Neuronal stem cell (in vitro differentiated cells): ENCODE measurements at regions not wholly inside any gene's neighbourhood (a gene's known extent, or its start where the extent isn't known, plus 50 kb on each side); places are given as distances from the start of the nearest gene placed in this dataset.

Source experiments
- DNase-seq: peaks from one replicate; pipeline ENCODE4 v3.0.0-alpha.2; 2013; ENCODE audit warnings: low spot score
- H2AFZ ChIP-seq: one replicate; pipeline ENCODE4 v1.6.1; 2013; ENCODE audit warnings: mild to moderate bottlenecking, low read length, inconsistent platforms
- H2AK5ac ChIP-seq: 2 replicates; pipeline ENCODE4 v1.6.1; 2013; ENCODE audit warnings: low read depth, mild to moderate bottlenecking, inconsistent platforms, low read length, moderate library complexity, mixed read lengths
- H2BK120ac ChIP-seq: 2 replicates; pipeline ENCODE4 v1.6.1; 2013; ENCODE audit warnings: low read depth, mild to moderate bottlenecking, inconsistent platforms, low read length, moderate library complexity, mixed read lengths
- H2BK12ac ChIP-seq: one replicate; pipeline ENCODE4 v1.6.1; 2013; ENCODE audit warnings: low read length, inconsistent platforms
- H2BK15ac ChIP-seq: 2 replicates; pipeline ENCODE4 v1.6.1; 2013; ENCODE audit warnings: mild to moderate bottlenecking, low read length, inconsistent platforms, mixed read lengths
- H2BK5ac ChIP-seq: one replicate; pipeline ENCODE4 v1.6.1; 2013; ENCODE audit warnings: inconsistent platforms, mild to moderate bottlenecking, low read length, moderate library complexity
- H3K14ac ChIP-seq: one replicate; pipeline ENCODE4 v1.6.1; 2013; ENCODE audit warnings: low read length, inconsistent platforms
- H3K18ac ChIP-seq: 2 replicates; pipeline ENCODE4 v1.6.1; 2013; ENCODE audit warnings: low read length, inconsistent platforms
- H3K23ac ChIP-seq: 2 replicates; pipeline ENCODE4 v1.6.1; 2013; ENCODE audit warnings: low read depth, mild to moderate bottlenecking, mixed read lengths, low read length, inconsistent platforms; ENCODE audit not compliant: poor library complexity
- H3K27ac ChIP-seq: replicated peaks from 3 replicates; pipeline ENCODE4 v1.5.1; 2013; ENCODE audit warnings: low read length, inconsistent platforms
- H3K27me3 ChIP-seq, 3 experiments: 2 replicates each; pipeline ENCODE4 v1.6.1; 2013; ENCODE audit warnings: low read length in 3 of 3, mild to moderate bottlenecking in 2 of 3, inconsistent platforms in 1 of 3, low read depth in 1 of 3, mixed read lengths in 1 of 3, moderate library complexity in 1 of 3; ENCODE audit not compliant: control insufficient read depth in 3 of 3, insufficient read depth in 3 of 3
- H3K36me3 ChIP-seq, 2 donors: replicated peaks in 1 of 2; 2 replicates each; pipeline ENCODE4 v1.6.1; 2013; ENCODE audit warnings: low read length in 2 of 2; ENCODE audit not compliant: control insufficient read depth in 2 of 2, insufficient read depth in 2 of 2
- H3K4ac ChIP-seq: 2 replicates; pipeline ENCODE4 v1.6.1; 2013; ENCODE audit warnings: inconsistent platforms, mild to moderate bottlenecking, low read length, moderate library complexity
- H3K4me1 ChIP-seq, 2 donors: 1 replicate in 1 of 2; 2 replicates in 1 of 2; pipeline ENCODE4 v1.6.1; 2013; ENCODE audit warnings: low read length in 2 of 2, low read depth in 1 of 2; ENCODE audit not compliant: control insufficient read depth in 2 of 2, insufficient read depth in 1 of 2
- H3K4me2 ChIP-seq: one replicate; pipeline ENCODE4 v1.6.1; 2013; ENCODE audit warnings: mild to moderate bottlenecking, low read length, inconsistent platforms; ENCODE audit not compliant: insufficient read depth, poor library complexity, severe bottlenecking
- H3K4me3 ChIP-seq, 2 donors: 2 replicates each; pipeline ENCODE4 v1.5.1; 2013; ENCODE audit warnings: low read length in 2 of 2, mild to moderate bottlenecking in 2 of 2, inconsistent platforms in 1 of 2, moderate library complexity in 1 of 2
- H3K79me1 ChIP-seq: one replicate; pipeline ENCODE4 v1.6.1; 2013; ENCODE audit warnings: low read depth, mild to moderate bottlenecking, inconsistent platforms, low read length, moderate library complexity
- H3K9ac ChIP-seq: one replicate; pipeline ENCODE4 v1.6.1; 2013; ENCODE audit warnings: mild to moderate bottlenecking, low read depth, low read length, inconsistent platforms; ENCODE audit not compliant: poor library complexity
- H3K9me3 ChIP-seq, 2 donors: replicated peaks in 1 of 2; 2 replicates each; pipeline versions ENCODE3 to v1.6.1; 2013; ENCODE audit warnings: low read length in 2 of 2, mild to moderate bottlenecking in 2 of 2, inconsistent platforms in 1 of 2, low read depth in 1 of 2, mixed read lengths in 1 of 2, moderate library complexity in 1 of 2; ENCODE audit not compliant: control insufficient read depth in 2 of 2, insufficient read depth in 1 of 2
- H4K8ac ChIP-seq: one replicate; pipeline ENCODE4 v1.6.1; 2013; ENCODE audit warnings: low read depth, mild to moderate bottlenecking, inconsistent platforms, low read length, moderate library complexity
- H4K91ac ChIP-seq: one replicate; pipeline ENCODE4 v1.6.1; 2013; ENCODE audit warnings: low read length, low read depth, mild to moderate bottlenecking, inconsistent platforms; ENCODE audit not compliant: poor library complexity
- WGBS, 2 donors: extraction: QIAGEN DNeasy Blood & Tissue Kit; methylation state at CpG; one replicate each; pipeline ENCODE4 v1.1.7; 2013; ENCODE audit warnings: missing lambda C conversion rate in 2 of 2, mixed read lengths in 1 of 2; ENCODE audit not compliant: insufficient read length in 2 of 2, insufficient replicate concordance in 1 of 2; ENCODE audit errors: extremely low coverage in 2 of 2; 5-methylcytosine and 5-hydroxymethylcytosine counted together

GRCh38 chr5:56638061-56638621 lies 177.2 kb upstream of the MAP3K1 start:
- no peak overlapping the region for H3K14ac ChIP-seq
- no peak overlapping the region for H3K4me3 ChIP-seq
- H2BK5ac ChIP-seq, result no peak overlapping the region
- no peak overlapping the region for H4K8ac ChIP-seq
- no peak overlapping the region for H2AK5ac ChIP-seq
- H3K36me3 ChIP-seq, result no peaks in the 10 kb centered on the region
- H2AFZ ChIP-seq, result no peak overlapping the region
- H2BK12ac ChIP-seq, result no peak overlapping the region
- no peaks in the 10 kb centered on the region for H3K9me3 ChIP-seq
- no peak overlapping the region for H2BK15ac ChIP-seq
- H2BK120ac ChIP-seq, result no peak overlapping the region
- WGBS, 2 donors, result no CpG with 5 or more reads among the region's 2 CpGs
- no peak overlapping the region for H3K18ac ChIP-seq
- no peak overlapping the region for H3K9ac ChIP-seq
- H3K4me1 ChIP-seq, result peaks cover 0 to 7% of the 10 kb centered on the region in 2 donors
- no peaks in the 10 kb centered on the region for H3K79me1 ChIP-seq
- no peaks in the 10 kb centered on the region for H3K27me3 ChIP-seq
- no peak overlapping the region for H4K91ac ChIP-seq
- no peak overlapping the region for H3K23ac ChIP-seq
- H3K27ac ChIP-seq, result no peak overlapping the region
- H3K4me2 ChIP-seq, result no peak overlapping the region
- H3K4ac ChIP-seq, result no peak overlapping the region
- DNase-seq, result no peak

- no peaks in the 10 kb centered on the region for H3K9me3 ChIP-seq
- no peak overlapping the region for H3K4me3 ChIP-seq
- H3K27ac ChIP-seq, result no peak overlapping the region
- peaks cover 0 to 7% of the 10 kb centered on the region in 2 donors for H3K4me1 ChIP-seq
- no peak overlapping the region for H2BK5ac ChIP-seq
- H2BK15ac ChIP-seq, result no peak overlapping the region
- H4K8ac ChIP-seq, result no peak overlapping the region
- no peak overlapping the region for H3K23ac ChIP-seq
- H3K18ac ChIP-seq, result no peak overlapping the region
- H3K36me3 ChIP-seq, result no peaks in the 10 kb centered on the region
- no peak overlapping the region for H2BK12ac ChIP-seq
- no peak overlapping the region for H2AK5ac ChIP-seq
- H2BK120ac ChIP-seq, result no peak overlapping the region
- H3K9ac ChIP-seq, result no peak overlapping the region
- WGBS, 2 donors, result no CpG with 5 or more reads among the region's 3 CpGs
- no peak overlapping the region for H3K4me2 ChIP-seq
- H2AFZ ChIP-seq, result no peak overlapping the region
- no peak overlapping the region for H4K91ac ChIP-seq
- no peaks in the 10 kb centered on the region for H3K27me3 ChIP-seq
- H3K14ac ChIP-seq, result no peak overlapping the region
- no peak overlapping the region for H3K4ac ChIP-seq
- no peaks in the 10 kb centered on the region for H3K79me1 ChIP-seq
- DNase-seq, result no peak
These were observed 177.9 kb upstream of the MAP3K1 start for GRCh38 chr5:56637321-56637920.

DNA sequence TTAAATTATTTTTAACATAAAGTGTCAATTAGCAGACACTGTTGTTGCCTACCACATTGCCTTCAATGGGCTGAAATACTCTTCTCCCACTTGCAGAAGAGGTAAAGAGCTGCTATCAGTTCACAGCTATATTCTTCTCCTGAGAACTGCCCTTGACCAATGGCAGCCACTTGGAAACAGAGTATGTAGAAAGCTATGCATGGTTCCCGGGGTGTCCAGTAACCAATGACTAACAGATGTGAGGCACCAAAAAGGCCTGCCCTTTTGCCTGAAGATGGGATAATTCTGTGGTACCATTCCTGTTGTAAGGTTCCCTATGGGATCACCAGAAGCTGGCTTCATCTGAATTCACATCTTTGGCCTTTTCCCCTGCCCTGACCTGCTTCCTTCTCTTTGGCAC lies 181.4 kb upstream of the MAP3K1 start:
- no peaks in the 10 kb centered on the region for H3K79me1 ChIP-seq
- no peak overlapping the region for H3K4ac ChIP-seq
- no peak overlapping the region for H3K14ac ChIP-seq
- H3K9me3 ChIP-seq, result no peaks in the 10 kb centered on the region
- H3K36me3 ChIP-seq, result no peaks in the 10 kb centered on the region
- H3K18ac ChIP-seq, result no peak overlapping the region
- H4K8ac ChIP-seq, result peak overlapping the region; percentile 24
- H3K4me2 ChIP-seq, result no peak overlapping the region
- H2BK5ac ChIP-seq, result no peak overlapping the region
- no peak overlapping the region for H3K9ac ChIP-seq
- no peak for DNase-seq
- H3K23ac ChIP-seq, result no peak overlapping the region
- no peak overlapping the region for H2BK120ac ChIP-seq
- no peak overlapping the region for H3K27ac ChIP-seq
- H3K4me3 ChIP-seq, result no peak overlapping the region
- no peak overlapping the region for H2BK15ac ChIP-seq
- H3K4me1 ChIP-seq, result peaks cover 0 to 7% of the 10 kb centered on the region in 2 donors
- H2BK12ac ChIP-seq, result no peak overlapping the region
- H2AK5ac ChIP-seq, result no peak overlapping the region
- H3K27me3 ChIP-seq, result no peaks in the 10 kb centered on the region
- no peak overlapping the region for H2AFZ ChIP-seq
- WGBS, 2 donors, result no CpG with 5 or more reads among the region's 1 CpG
- no peak overlapping the region for H4K91ac ChIP-seq

- H3K18ac ChIP-seq, result no peak overlapping the region
- H3K14ac ChIP-seq, result no peak overlapping the region
- H2AK5ac ChIP-seq, result no peak overlapping the region
- no peak overlapping the region for H3K4me2 ChIP-seq
- H3K9ac ChIP-seq, result no peak overlapping the region
- H2AFZ ChIP-seq, result no peak overlapping the region
- H3K36me3 ChIP-seq, result no peaks in the 10 kb centered on the region
- H2BK5ac ChIP-seq, result no peak overlapping the region
- H4K8ac ChIP-seq, result no peak overlapping the region
- no peaks in the 10 kb centered on the region for H3K27me3 ChIP-seq
- WGBS, 2 donors, result no CpG with 5 or more reads among the region's 1 CpG
- no peak overlapping the region for H3K4me3 ChIP-seq
- H3K79me1 ChIP-seq, result no peaks in the 10 kb centered on the region
- no peak overlapping the region for H3K27ac ChIP-seq
- no peak overlapping the region for H4K91ac ChIP-seq
- H3K23ac ChIP-seq, result no peak overlapping the region
- H2BK120ac ChIP-seq, result no peak overlapping the region
- no peak overlapping the region for H2BK12ac ChIP-seq
- H3K9me3 ChIP-seq, result no peaks in the 10 kb centered on the region
- peaks cover 0 to 6% of the 10 kb centered on the region in 2 donors for H3K4me1 ChIP-seq
- H3K4ac ChIP-seq, result no peak overlapping the region
- H2BK15ac ChIP-seq, result no peak overlapping the region
- DNase-seq, result no peak
These were observed 182.4 kb upstream of the MAP3K1 start for GRCh38 chr5:56632939-56633338.
